Effector CD8-positive, alpha-beta T cell (primary cell): ENCODE measurements at regions not wholly inside any gene's neighbourhood (a gene's known extent, or its start where the extent isn't known, plus 50 kb on each side); places are given as distances from the start of the nearest gene placed in this dataset.

Source experiments
- DNase-seq: peaks from one replicate; lab custom pipeline; 2025; lab: John Stamatoyannopoulos, UW

GRCh38 chr10:129151281-129151680 is 315.8 kb upstream of the MGMT start:
- no peak for DNase-seq

- DNase-seq, result no peak
Observed at GRCh38 chr10:129156406-129156805, 310.6 kb upstream of the MGMT start.

- no peak for DNase-seq
Observed at GRCh38 chr10:129157185-129157584, 309.9 kb upstream of the MGMT start.

GRCh38 chr10:129161150-129161549 is 305.9 kb upstream of the MGMT start:
- DNase-seq, result no peak

GRCh38 chr10:129163531-129163930 is 303.5 kb upstream of the MGMT start:
- no peak for DNase-seq

- DNase-seq, result no peak
Observed at GRCh38 chr10:129165076-129165720, 301.8 kb upstream of the MGMT start.

- no peak for DNase-seq
Observed at GRCh38 chr10:129165770-129166169, 301.3 kb upstream of the MGMT start.

GRCh38 chr10:129168660-129169059 is 298.4 kb upstream of the MGMT start:
- DNase-seq, result no peak

- no peak for DNase-seq
Observed at GRCh38 chr10:129169115-129169514, 297.9 kb upstream of the MGMT start.

- no peak for DNase-seq
Observed at GRCh38 chr10:129170812-129171211, 296.2 kb upstream of the MGMT start.

- DNase-seq, result no peak
Observed at GRCh38 chr10:129171812-129172211, 295.2 kb upstream of the MGMT start.

- no peak for DNase-seq
Observed at GRCh38 chr10:129174232-129175014, 292.6 kb upstream of the MGMT start.

GRCh38 chr10:129179245-129179971 is 287.6 kb upstream of the MGMT start:
- no peak for DNase-seq

GRCh38 chr10:129179972-129180678 is 286.9 kb upstream of the MGMT start:
- DNase-seq, result no peak

- DNase-seq, result no peak
Observed at GRCh38 chr10:129184196-129184595, 282.8 kb upstream of the MGMT start.

- no peak for DNase-seq
Observed at GRCh38 chr10:129187331-129187730, 279.7 kb upstream of the MGMT start.

GRCh38 chr10:129191797-129192196 is 275.2 kb upstream of the MGMT start:
- no peak for DNase-seq

GRCh38 chr10:129192344-129193128 is 274.5 kb upstream of the MGMT start:
- no peak for DNase-seq

- no peak for DNase-seq
Observed at GRCh38 chr10:129193148-129193547, 273.9 kb upstream of the MGMT start.

- DNase-seq, result no peak
Observed at GRCh38 chr10:129194181-129194870, 272.7 kb upstream of the MGMT start.

- no peak for DNase-seq
Observed at GRCh38 chr10:129199826-129200225, 267.2 kb upstream of the MGMT start.
